ENCODE measurements at regions not wholly inside any gene's neighbourhood (a gene's known extent, or its start where the extent isn't known, plus 50 kb on each side); places are given as distances from the start of the nearest gene placed in this dataset.

GRCh38 chr5:42026446-42026845, 101.4 kb downstream of the FBXO4 start:
- H3K18ac ChIP-seq (ENCODE audit: insufficient read length, low read depth, low read length) = no peak overlapping the region
- Mint-ChIP-seq H3K9me3 (peaks cover 0 to 11% of the 10 kb centered on the region in 2 experiments; a peak in 3 of 5 replicates), H3K36me3 (ENCODE audit: insufficient read depth in 1 of 3, low read depth in 3 of 3) (no peaks in the 10 kb centered on the region), H3K27me3 (ENCODE audit: low read depth) (no peaks in the 10 kb centered on the region), H3K4me1 (peaks cover 0 to 3% of the 10 kb centered on the region in 2 experiments; a peak in 2 of 4 replicates), H3K4me3 (no peak overlapping the region), H3K27ac (no peak overlapping the region)
- H3K14ac ChIP-seq (ENCODE audit: insufficient read depth, low read length) = no peak overlapping the region
- no peak overlapping the region for H2BK5ac ChIP-seq (ENCODE audit: insufficient read length, low read length)
- no peaks in the 10 kb centered on the region for H3K79me1 ChIP-seq (ENCODE audit: insufficient read depth, low read depth, low read length, poor library complexity, severe bottlenecking)
- H2BK20ac ChIP-seq (ENCODE audit: low read depth, low read length, poor library complexity, severe bottlenecking) = no peak overlapping the region
- no peak overlapping the region for H3K23ac ChIP-seq (ENCODE audit: insufficient read length, low read depth, low read length)
- no peak overlapping the region for H3K56ac ChIP-seq (ENCODE audit: insufficient read length, low read depth, low read length)
- no peak overlapping the region for H4K8ac ChIP-seq (replicated peaks; ENCODE audit: insufficient read length, low read depth, low read length)
- no peak overlapping the region for H2AFZ ChIP-seq (ENCODE audit: low read length)
- H3K27ac ChIP-seq (ENCODE audit: insufficient read length, low read depth, low read length) = no peak overlapping the region
- no peak overlapping the region for H2BK120ac ChIP-seq (ENCODE audit: low read depth, low read length, poor library complexity, severe bottlenecking)
- H2BK15ac ChIP-seq (ENCODE audit: low read depth, low read length) = no peak overlapping the region
- WGBS (ENCODE audit: extremely low coverage, insufficient read length, low lambda C conversion rate) = no CpG with 5 or more reads among the region's 2 CpGs
- H2BK12ac ChIP-seq (ENCODE audit: insufficient read length, low read depth, low read length) = no peak overlapping the region
- no peaks in the 10 kb centered on the region for H3K27me3 ChIP-seq (ENCODE audit: insufficient read depth, low read length)
- no peak for TF ChIP-seq CTCF (conservative IDR thresholded peaks at IDR 0.05)
- H3T11ph ChIP-seq (ENCODE audit: low read length) = no peak overlapping the region
- no peak for DNase-seq
- no peak overlapping the region for H3K4me2 ChIP-seq (ENCODE audit: insufficient read depth, insufficient read length, low read length)
- H3K4ac ChIP-seq (ENCODE audit: low read depth, low read length) = no peak overlapping the region
- no peaks in the 10 kb centered on the region for H4K20me1 ChIP-seq (ENCODE audit: control insufficient read depth, insufficient read depth, insufficient read length)
- no peak overlapping the region for H4K5ac ChIP-seq (ENCODE audit: insufficient read length, low read depth, low read length)
- H3K9ac ChIP-seq (ENCODE audit: extremely low read depth, insufficient read length, low read length) = no peak overlapping the region
- H3K4me1 ChIP-seq (ENCODE audit: insufficient read depth, low read length) = no peaks in the 10 kb centered on the region
- no peaks in the 10 kb centered on the region for H3K9me3 ChIP-seq (ENCODE audit: control insufficient read depth, low read depth, low read length)
- no peak overlapping the region for H4K91ac ChIP-seq (ENCODE audit: insufficient read length, low read depth, low read length)
- no peaks in the 10 kb centered on the region for H3K23me2 ChIP-seq (ENCODE audit: insufficient read length, low read depth, low read length, poor library complexity, severe bottlenecking)
- no peaks in the 10 kb centered on the region for H3K79me2 ChIP-seq (ENCODE audit: insufficient read depth, low read length)
- no peak overlapping the region for H2AK5ac ChIP-seq (ENCODE audit: insufficient read length, low read length)
